NCI-H2227 (cell line): ENCODE measurements at regions not wholly inside any gene's neighbourhood (a gene's known extent, or its start where the extent isn't known, plus 50 kb on each side); places are given as distances from the start of the nearest gene placed in this dataset.

Experiments
- DNase-seq: peaks from one replicate; lab custom pipeline; 2025; ENCODE audit not compliant: unreplicated experiment; lab: John Stamatoyannopoulos, UW

DNA sequence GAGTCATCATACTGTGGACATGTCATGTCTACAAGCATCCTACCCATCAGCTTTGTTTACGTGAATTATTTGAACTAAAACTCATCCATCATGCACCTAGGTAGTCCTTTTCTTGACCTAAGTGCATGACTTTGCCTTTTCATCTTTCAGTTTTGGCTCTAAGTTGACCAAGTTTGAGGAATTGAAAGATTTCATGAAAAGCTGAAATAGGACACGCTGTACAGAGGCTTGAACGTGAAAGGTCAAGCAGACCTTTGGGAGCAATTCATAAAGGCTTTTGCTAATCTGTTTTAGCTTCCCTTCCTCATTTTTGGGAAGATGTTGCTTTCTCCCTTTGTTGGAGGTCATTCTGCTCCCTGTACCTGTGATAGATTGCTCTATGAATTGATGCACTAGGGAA is 55.1 kb upstream of the MLIP start:
- no peak for DNase-seq

DNA sequence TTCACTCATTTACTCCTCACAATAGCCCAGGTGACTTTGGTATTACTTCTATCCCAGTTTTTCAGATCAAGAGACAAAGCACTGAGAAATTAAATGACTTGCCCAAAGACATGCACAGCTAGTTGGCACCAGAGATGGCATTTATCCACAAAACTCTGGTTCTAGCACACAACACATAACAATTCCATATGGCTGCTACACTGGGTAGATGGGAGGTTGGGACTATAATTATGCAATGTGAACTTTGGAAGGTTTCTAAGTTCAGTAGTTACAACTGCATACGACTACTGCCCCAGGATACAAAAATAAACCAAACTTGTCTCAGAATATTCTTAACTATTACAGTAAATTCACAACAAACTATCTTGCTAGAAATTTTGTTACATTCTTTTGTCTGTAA is 54.2 kb upstream of the MLIP start:
- DNase-seq = no peak

DNA sequence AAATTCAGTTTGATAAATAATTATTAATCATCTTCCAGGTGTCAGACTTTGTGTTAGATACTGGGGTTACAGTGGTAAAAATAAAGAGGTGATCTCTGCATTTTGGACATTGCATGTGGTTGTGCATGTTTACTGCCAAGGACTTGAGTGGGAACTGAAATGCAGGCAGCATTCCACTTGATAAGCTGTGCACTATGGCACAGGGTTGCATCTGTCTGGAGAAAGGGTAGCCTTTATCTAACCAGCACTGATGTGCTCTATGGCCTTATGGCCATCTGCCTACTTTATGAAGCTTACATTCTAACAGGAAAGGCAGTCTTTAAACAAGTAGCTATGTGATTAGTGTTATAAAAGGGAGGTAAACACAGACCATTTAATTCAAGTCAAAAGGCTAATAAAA is 53.0 kb upstream of the MLIP start:
- no peak for DNase-seq

DNA sequence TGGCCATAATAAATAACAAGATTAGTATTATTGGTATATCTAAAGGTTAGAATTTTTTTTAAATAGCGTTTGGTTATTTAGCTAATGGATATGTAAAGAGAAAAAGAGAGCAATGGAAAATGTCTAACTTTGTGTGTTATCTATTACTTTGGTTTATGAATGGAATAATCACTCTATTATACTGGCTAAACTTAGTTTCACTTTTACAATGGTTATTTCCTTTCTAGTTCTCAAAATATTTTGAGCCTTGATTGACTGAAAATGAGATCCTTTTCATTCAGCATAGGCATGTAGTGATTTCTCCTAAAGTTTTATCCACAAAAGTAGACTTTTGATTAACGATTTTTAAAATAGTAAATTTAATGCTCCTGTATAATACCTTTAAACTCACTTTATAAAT is 51.6 kb upstream of the MLIP start:
- DNase-seq = no peak

DNA sequence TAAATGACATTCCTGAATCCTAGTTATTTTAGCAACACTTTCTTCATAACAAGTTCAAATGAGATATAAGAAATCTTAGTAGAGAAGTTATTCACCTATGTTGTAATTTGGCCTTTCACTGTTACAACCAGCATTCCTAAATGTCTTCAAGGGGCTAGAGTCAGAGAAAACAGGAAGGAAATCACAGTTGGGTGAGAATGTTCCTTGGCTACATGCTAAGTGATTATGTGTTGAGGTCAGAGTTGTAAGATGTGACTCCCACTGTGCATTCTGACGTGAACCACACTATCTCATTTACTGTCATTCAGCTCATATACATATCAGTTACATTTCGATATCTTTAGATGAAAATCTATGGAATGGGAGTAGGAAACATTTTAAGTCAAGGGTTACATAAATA is 51.0 kb upstream of the MLIP start:
- no peak for DNase-seq
